Osteoblast (primary cell): ENCODE measurements at regions not wholly inside any gene's neighbourhood (a gene's known extent, or its start where the extent isn't known, plus 50 kb on each side); places are given as distances from the start of the nearest gene placed in this dataset.
A peak's percentile ranks its signal among the peaks of the same experiment; 100 is the strongest.

Experiments
- DNase-seq: peaks from one replicate; pipeline ENCODE4 v3.0.0; 2011; ENCODE audit warnings: low spot score, mixed read lengths; ENCODE audit not compliant: insufficient read length; ENCODE audit errors: missing footprints
- H2AFZ ChIP-seq: 2 replicates; pipeline ENCODE4 v1.6.0; 2011; ENCODE audit warnings: mild to moderate bottlenecking, low read length
- H3K27ac ChIP-seq: 2 replicates; pipeline ENCODE4 v1.5.1; 2011; ENCODE audit warnings: mild to moderate bottlenecking, low read depth, low read length, moderate library complexity
- H3K27me3 ChIP-seq: 2 replicates; pipeline ENCODE4 v1.6.0; 2012; ENCODE audit warnings: mild to moderate bottlenecking, control low read depth, inconsistent platforms, low read length, moderate library complexity; ENCODE audit not compliant: insufficient read depth
- H3K36me3 ChIP-seq: 2 replicates; pipeline ENCODE4 v1.5.1; 2011; ENCODE audit warnings: mild to moderate bottlenecking, low read length, control low read depth, moderate library complexity; ENCODE audit not compliant: insufficient read depth
- H3K4me1 ChIP-seq: 2 replicates; pipeline ENCODE4 v1.5.1; 2011; ENCODE audit warnings: mild to moderate bottlenecking, low read length, control low read depth, moderate library complexity; ENCODE audit not compliant: insufficient read depth
- H3K4me2 ChIP-seq: 2 replicates; pipeline ENCODE4 v1.6.0; 2011; ENCODE audit warnings: mild to moderate bottlenecking, low read length; ENCODE audit not compliant: insufficient read depth
- H3K4me3 ChIP-seq: fragments of 200-600 bp; sonication (generic); 3 replicates; pipeline ENCODE4 v1.5.1; 2012; ENCODE audit warnings: mild to moderate bottlenecking, low read length, inconsistent platforms; ENCODE audit not compliant: insufficient read depth
- H3K79me2 ChIP-seq: 2 replicates; pipeline ENCODE4 v1.6.0; 2012; ENCODE audit warnings: mild to moderate bottlenecking, low read length, control low read depth, inconsistent platforms; ENCODE audit not compliant: insufficient read depth
- H3K9me3 ChIP-seq: 2 replicates; pipeline ENCODE4 v1.5.1; 2011; ENCODE audit warnings: low read depth, low read length, control low read depth
- H4K20me1 ChIP-seq: 2 replicates; pipeline ENCODE4 v1.6.0; 2012; ENCODE audit warnings: mild to moderate bottlenecking, low read length, control low read depth; ENCODE audit not compliant: insufficient read depth
- TF ChIP-seq, protein P1 (sequence below): IDR thresholded peaks from 2 replicates; pipeline ENCODE4 v1.5.1; 2011; ENCODE audit warnings: mild to moderate bottlenecking, low read depth, low read length, moderate library complexity; ENCODE audit errors: extremely low read depth

DNA sequence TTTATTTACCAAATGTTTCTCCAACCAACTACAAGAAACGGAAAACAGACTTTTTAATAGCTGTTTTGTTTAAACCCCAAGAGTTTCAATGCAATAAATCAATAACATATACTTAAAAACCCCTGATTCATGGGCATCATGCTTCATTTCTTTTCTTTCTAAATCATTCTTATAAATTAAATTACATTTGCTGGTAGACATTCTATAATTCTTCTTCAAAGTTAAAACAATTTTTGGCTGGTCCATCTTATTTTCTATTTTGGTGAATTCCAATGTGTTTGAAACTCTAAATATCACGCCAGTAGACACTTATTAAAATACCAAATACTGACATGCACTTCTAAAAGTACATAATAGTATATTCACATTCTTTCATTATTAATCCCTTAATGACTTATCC lies 408.6 kb downstream of the LIG4 start:
- Histone ChIP-seq H3K36me3 (no peaks in the 10 kb centered on the region), H3K27ac (no peak overlapping the region), H3K4me3 (no peak overlapping the region), H3K79me2 (peaks cover 31% of the 10 kb centered on the region), H3K4me1 (no peaks in the 10 kb centered on the region), H3K27me3 (no peaks in the 10 kb centered on the region), H3K4me2 (no peak overlapping the region), H4K20me1 (no peaks in the 10 kb centered on the region), H3K9me3 (no peaks in the 10 kb centered on the region), H2AFZ (no peak overlapping the region)
- TF ChIP-seq, protein P1, sequence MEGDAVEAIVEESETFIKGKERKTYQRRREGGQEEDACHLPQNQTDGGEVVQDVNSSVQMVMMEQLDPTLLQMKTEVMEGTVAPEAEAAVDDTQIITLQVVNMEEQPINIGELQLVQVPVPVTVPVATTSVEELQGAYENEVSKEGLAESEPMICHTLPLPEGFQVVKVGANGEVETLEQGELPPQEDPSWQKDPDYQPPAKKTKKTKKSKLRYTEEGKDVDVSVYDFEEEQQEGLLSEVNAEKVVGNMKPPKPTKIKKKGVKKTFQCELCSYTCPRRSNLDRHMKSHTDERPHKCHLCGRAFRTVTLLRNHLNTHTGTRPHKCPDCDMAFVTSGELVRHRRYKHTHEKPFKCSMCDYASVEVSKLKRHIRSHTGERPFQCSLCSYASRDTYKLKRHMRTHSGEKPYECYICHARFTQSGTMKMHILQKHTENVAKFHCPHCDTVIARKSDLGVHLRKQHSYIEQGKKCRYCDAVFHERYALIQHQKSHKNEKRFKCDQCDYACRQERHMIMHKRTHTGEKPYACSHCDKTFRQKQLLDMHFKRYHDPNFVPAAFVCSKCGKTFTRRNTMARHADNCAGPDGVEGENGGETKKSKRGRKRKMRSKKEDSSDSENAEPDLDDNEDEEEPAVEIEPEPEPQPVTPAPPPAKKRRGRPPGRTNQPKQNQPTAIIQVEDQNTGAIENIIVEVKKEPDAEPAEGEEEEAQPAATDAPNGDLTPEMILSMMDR, result no peak
- DNase-seq, result no peak

DNA sequence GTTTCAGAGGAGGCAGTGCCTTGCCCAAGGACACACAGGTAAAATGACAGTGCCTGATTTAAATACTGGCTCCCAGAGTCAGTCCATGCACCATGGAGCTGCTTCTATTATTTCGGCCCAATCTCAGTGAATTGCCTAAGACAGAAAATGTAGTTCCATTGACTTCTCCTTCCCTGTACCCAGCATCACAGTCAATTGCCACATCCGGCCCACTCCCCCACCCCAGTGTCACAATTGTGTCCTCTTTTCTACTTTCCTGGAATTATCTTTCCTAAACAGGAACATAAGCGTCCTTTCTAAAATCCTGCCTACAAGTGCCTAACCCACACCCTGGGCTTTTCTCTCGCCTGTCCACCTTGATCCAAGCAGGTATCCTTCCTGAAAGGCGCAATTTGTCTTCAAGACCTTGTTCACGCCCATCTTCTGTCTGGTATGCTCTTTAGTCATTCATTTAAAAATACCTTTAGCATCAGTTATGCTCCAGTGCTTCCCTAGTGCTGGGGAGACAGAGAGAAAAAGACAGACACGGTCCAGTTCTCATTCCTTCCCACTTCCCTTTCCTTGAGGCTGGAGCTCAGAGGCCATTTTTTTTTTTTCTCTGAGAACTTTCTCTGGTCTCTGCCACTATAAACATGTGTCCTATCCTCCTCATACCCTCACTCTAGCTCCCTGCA lies 411.4 kb downstream of the LIG4 start:
- H3K27ac ChIP-seq, result no peak overlapping the region
- H3K9me3 ChIP-seq, result no peaks in the 10 kb centered on the region
- TF ChIP-seq, protein P1, result no peak
- H4K20me1 ChIP-seq, result no peaks in the 10 kb centered on the region
- H3K36me3 ChIP-seq, result no peaks in the 10 kb centered on the region
- no peak overlapping the region for H3K4me2 ChIP-seq
- no peak for DNase-seq
- no peaks in the 10 kb centered on the region for H3K27me3 ChIP-seq
- peaks cover 23% of the 10 kb centered on the region for H3K79me2 ChIP-seq
- H3K4me1 ChIP-seq, result peaks cover 4% of the 10 kb centered on the region
- H3K4me3 ChIP-seq, result no peak overlapping the region
- H2AFZ ChIP-seq, result no peak overlapping the region

DNA sequence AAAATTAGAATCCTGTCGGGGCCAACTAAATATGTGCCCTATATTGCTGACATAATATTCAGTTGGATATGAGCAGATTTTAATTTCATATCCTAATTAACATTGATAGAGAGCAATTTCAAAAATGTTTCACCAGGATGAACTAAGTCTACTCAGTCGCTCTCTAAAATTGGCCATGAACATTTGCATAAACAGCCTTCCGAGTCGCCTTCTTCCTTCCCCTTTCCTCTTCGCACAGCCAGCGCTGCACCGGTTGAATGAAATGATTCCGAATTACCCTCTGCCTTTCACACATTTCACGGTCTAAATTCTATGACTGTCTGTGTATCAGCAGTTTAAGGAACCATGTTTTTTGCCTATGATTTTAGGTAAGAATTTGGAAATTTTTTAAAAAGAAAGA lies 413.7 kb downstream of the LIG4 start:
- no peak for DNase-seq
- TF ChIP-seq, protein P1, result no peak
- H3K27me3 ChIP-seq, result no peaks in the 10 kb centered on the region
- H3K79me2 ChIP-seq, result peaks cover 24% of the 10 kb centered on the region
- no peak overlapping the region for H3K27ac ChIP-seq
- H2AFZ ChIP-seq, result no peak overlapping the region
- no peaks in the 10 kb centered on the region for H3K36me3 ChIP-seq
- H3K4me1 ChIP-seq, result peaks cover 4% of the 10 kb centered on the region
- no peak overlapping the region for H3K4me2 ChIP-seq
- H3K9me3 ChIP-seq, result no peaks in the 10 kb centered on the region
- H3K4me3 ChIP-seq, result no peak overlapping the region
- no peaks in the 10 kb centered on the region for H4K20me1 ChIP-seq

DNA sequence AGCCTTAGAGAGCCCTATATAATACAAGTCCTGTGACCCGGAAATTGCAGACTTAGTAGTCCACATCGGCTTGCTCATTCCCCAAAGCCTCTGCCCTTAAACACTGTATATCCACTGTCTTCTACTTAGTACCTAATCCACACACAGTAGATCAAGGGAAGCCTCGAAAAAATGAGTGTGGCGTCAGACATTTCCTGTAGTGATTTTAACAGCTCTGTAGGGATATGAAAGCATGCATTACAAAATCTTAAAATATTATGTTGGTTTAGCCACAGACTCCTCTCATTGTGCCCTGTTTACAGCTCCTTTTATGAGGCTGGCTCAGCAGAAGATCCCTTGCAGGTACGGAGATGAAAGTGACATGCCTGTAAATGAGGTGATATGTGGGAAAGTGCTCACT lies 416.3 kb downstream of the LIG4 start:
- Histone ChIP-seq H3K27ac (peak overlapping the region; percentile 25), H3K9me3 (no peaks in the 10 kb centered on the region), H3K4me3 (peak overlapping the region; percentile 9), H3K36me3 (no peaks in the 10 kb centered on the region), H3K27me3 (no peaks in the 10 kb centered on the region), H3K79me2 (peaks cover 14% of the 10 kb centered on the region), H3K4me1 (peaks cover 4% of the 10 kb centered on the region), H2AFZ (no peak overlapping the region), H3K4me2 (peak overlapping the region; percentile 73), H4K20me1 (no peaks in the 10 kb centered on the region)
- DNase-seq, result no peak
- TF ChIP-seq, protein P1, result no peak
